Prostate gland (tissue), 2 donors: ENCODE measurements at regions not wholly inside any gene's neighbourhood (a gene's known extent, or its start where the extent isn't known, plus 50 kb on each side); places are given as distances from the start of the nearest gene placed in this dataset.

Source experiments
- POLR2A ChIP-seq: fragments of 450-650 bp; IDR thresholded peaks from one replicate; pipeline ENCODE4 v1.6.1; 2016; ENCODE audit warnings: antibody characterized with exemption, mild to moderate bottlenecking
- POLR2AphosphoS5 ChIP-seq: sonication (generic); formaldehyde crosslinking; IDR thresholded peaks from one replicate; pipeline ENCODE4 v1.6.1; 2017; ENCODE audit warnings: antibody characterized with exemption
- TF ChIP-seq, protein P1 (sequence below), 4 experiments: fragments of 200-600 bp in 2 of 4; fragments of 450-650 bp in 2 of 4; sonication (generic) in 2 of 4; IDR thresholded peaks; 1 replicate in 3 of 4; 2 replicates in 1 of 4; pipeline ENCODE4 v1.5.1; 2016 to 2019; ENCODE audit warnings: antibody characterized with exemption in 4 of 4, mild to moderate bottlenecking in 2 of 4, moderate library complexity in 2 of 4

DNA sequence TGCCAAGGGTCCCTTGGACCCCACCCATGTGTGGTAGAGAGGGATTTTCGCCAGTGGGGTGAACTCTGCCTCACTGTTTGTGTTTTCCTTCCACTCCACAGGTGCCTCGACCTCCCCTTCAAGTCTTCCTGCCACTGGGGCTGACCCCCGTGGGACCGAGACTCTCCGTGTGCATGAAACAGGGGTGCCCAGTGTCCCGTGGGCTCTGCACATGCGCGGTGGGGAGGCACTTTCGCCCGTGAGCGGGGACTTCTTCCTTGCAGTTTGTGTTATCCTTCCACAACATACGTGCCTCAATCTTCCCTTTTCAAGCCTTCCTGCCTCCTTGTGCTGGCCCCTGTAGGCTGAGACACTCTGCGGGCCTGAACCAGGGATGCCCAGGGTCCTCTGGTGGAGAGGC, 362.4 kb downstream of the ALG10 start:
- TF ChIP-seq, protein P1, sequence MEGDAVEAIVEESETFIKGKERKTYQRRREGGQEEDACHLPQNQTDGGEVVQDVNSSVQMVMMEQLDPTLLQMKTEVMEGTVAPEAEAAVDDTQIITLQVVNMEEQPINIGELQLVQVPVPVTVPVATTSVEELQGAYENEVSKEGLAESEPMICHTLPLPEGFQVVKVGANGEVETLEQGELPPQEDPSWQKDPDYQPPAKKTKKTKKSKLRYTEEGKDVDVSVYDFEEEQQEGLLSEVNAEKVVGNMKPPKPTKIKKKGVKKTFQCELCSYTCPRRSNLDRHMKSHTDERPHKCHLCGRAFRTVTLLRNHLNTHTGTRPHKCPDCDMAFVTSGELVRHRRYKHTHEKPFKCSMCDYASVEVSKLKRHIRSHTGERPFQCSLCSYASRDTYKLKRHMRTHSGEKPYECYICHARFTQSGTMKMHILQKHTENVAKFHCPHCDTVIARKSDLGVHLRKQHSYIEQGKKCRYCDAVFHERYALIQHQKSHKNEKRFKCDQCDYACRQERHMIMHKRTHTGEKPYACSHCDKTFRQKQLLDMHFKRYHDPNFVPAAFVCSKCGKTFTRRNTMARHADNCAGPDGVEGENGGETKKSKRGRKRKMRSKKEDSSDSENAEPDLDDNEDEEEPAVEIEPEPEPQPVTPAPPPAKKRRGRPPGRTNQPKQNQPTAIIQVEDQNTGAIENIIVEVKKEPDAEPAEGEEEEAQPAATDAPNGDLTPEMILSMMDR (IDR thresholded peaks at IDR 0.05) = no peak
- TF ChIP-seq POLR2A (no peak), POLR2AphosphoS5 (no peak)
